HEK293 (cell line): ENCODE measurements at regions not wholly inside any gene's neighbourhood (a gene's known extent, or its start where the extent isn't known, plus 50 kb on each side); places are given as distances from the start of the nearest gene placed in this dataset.

Experiments
- EGR2 ChIP-seq: fragments of 450-650 bp; formaldehyde crosslinking; IDR thresholded peaks from 2 replicates; pipeline ENCODE4 v1.5.1; 2016; ENCODE audit warnings: low read depth, missing biosample characterization, missing genetic modification characterization
- GLI2 ChIP-seq: fragments of 450-650 bp; formaldehyde crosslinking; IDR thresholded peaks from 2 replicates; pipeline ENCODE4; 2017; ENCODE audit warnings: missing biosample characterization, missing genetic modification characterization, low read depth, borderline replicate concordance
- HOXC10 ChIP-seq: sonication (generic); formaldehyde crosslinking; IDR thresholded peaks from 2 replicates; pipeline ENCODE4 v1.8.1; 2023; ENCODE audit warnings: mild to moderate bottlenecking, missing genetic modification reagents
- HOXD13 ChIP-seq: sonication (generic); formaldehyde crosslinking; IDR thresholded peaks from 2 replicates; pipeline ENCODE4 v1.8.0; 2022; ENCODE audit warnings: missing genetic modification reagents, borderline replicate concordance
- IKZF3 ChIP-seq: fragments of 450-650 bp; IDR thresholded peaks from 2 replicates; pipeline ENCODE4 v1.5.0; 2018; ENCODE audit warnings: missing biosample characterization, mild to moderate bottlenecking, missing genetic modification characterization, moderate library complexity
- KLF10 ChIP-seq: fragments of 450-650 bp; IDR thresholded peaks from 2 replicates; pipeline ENCODE4 v1.5.1; 2018; ENCODE audit warnings: missing biosample characterization, mild to moderate bottlenecking, missing genetic modification characterization
- MYNN ChIP-seq: fragments of 450-650 bp; formaldehyde crosslinking; IDR thresholded peaks from 2 replicates; pipeline ENCODE4 v1.5.1; 2016; ENCODE audit warnings: missing biosample characterization, missing genetic modification characterization, borderline replicate concordance
- PRDM10 ChIP-seq: fragments of 450-650 bp; formaldehyde crosslinking; IDR thresholded peaks from 2 replicates; pipeline ENCODE4 v1.5.1; 2016; ENCODE audit warnings: missing biosample characterization, missing genetic modification characterization
- ZBTB44 ChIP-seq: fragments of 450-650 bp; IDR thresholded peaks from 2 replicates; pipeline ENCODE4 v1.5.1; 2018; ENCODE audit warnings: missing biosample characterization, mild to moderate bottlenecking, missing genetic modification characterization
- ZBTB49 ChIP-seq: fragments of 450-650 bp; formaldehyde crosslinking; IDR thresholded peaks from 2 replicates; pipeline ENCODE4 v1.5.1; 2016; ENCODE audit warnings: missing biosample characterization, missing genetic modification characterization, low read depth
- ZBTB6 ChIP-seq: fragments of 450-650 bp; formaldehyde crosslinking; IDR thresholded peaks from 2 replicates; pipeline ENCODE4 v1.5.1; 2017; ENCODE audit warnings: missing biosample characterization, missing genetic modification characterization
- ZEB2 ChIP-seq: fragments of 450-650 bp; formaldehyde crosslinking; IDR thresholded peaks from 2 replicates; pipeline ENCODE4 v1.5.1; 2016; ENCODE audit warnings: missing biosample characterization, missing genetic modification characterization
- ZNF132 ChIP-seq: fragments of 450-650 bp; formaldehyde crosslinking; IDR thresholded peaks from 2 replicates; pipeline ENCODE4 v1.5.1; 2017; ENCODE audit warnings: missing biosample characterization, missing genetic modification characterization, borderline replicate concordance
- ZNF140 ChIP-seq: fragments of 450-650 bp; formaldehyde crosslinking; IDR thresholded peaks from 2 replicates; pipeline ENCODE4 v1.5.1; 2016; ENCODE audit warnings: missing biosample characterization, missing genetic modification characterization
- ZNF23 ChIP-seq: fragments of 450-650 bp; formaldehyde crosslinking; IDR thresholded peaks from 2 replicates; pipeline ENCODE4 v1.5.1; 2016; ENCODE audit warnings: missing biosample characterization, missing genetic modification characterization, borderline replicate concordance
- ZNF239 ChIP-seq: fragments of 450-650 bp; formaldehyde crosslinking; IDR thresholded peaks from 2 replicates; pipeline ENCODE4 v1.5.1; 2016; ENCODE audit warnings: missing biosample characterization, missing genetic modification characterization
- ZNF24 ChIP-seq: fragments of 450-650 bp; formaldehyde crosslinking; IDR thresholded peaks from 2 replicates; pipeline ENCODE4 v1.5.1; 2016; ENCODE audit warnings: missing biosample characterization, missing genetic modification characterization
- ZNF423 ChIP-seq: fragments of 450-650 bp; formaldehyde crosslinking; IDR thresholded peaks from 2 replicates; pipeline ENCODE4 v1.5.1; 2016; ENCODE audit warnings: missing biosample characterization, missing genetic modification characterization
- ZNF433 ChIP-seq: fragments of 450-650 bp; formaldehyde crosslinking; IDR thresholded peaks from 2 replicates; pipeline ENCODE4 v1.5.1; 2016; ENCODE audit warnings: missing biosample characterization, missing genetic modification characterization, low read depth
- ZNF488 ChIP-seq: fragments of 450-650 bp; formaldehyde crosslinking; IDR thresholded peaks from 2 replicates; pipeline ENCODE4 v1.5.1; 2016; ENCODE audit warnings: missing biosample characterization, missing genetic modification characterization
- ZNF514 ChIP-seq: fragments of 450-650 bp; formaldehyde crosslinking; IDR thresholded peaks from 2 replicates; pipeline ENCODE4 v1.5.1; 2016; ENCODE audit warnings: missing biosample characterization, missing genetic modification characterization
- ZNF548 ChIP-seq: fragments of 450-650 bp; formaldehyde crosslinking; IDR thresholded peaks from 2 replicates; pipeline ENCODE4 v1.5.1; 2016; ENCODE audit warnings: missing biosample characterization, missing genetic modification characterization
- ZNF600 ChIP-seq: fragments of 450-650 bp; formaldehyde crosslinking; IDR thresholded peaks from 2 replicates; pipeline ENCODE4 v1.5.1; 2016; ENCODE audit warnings: missing biosample characterization, missing genetic modification characterization
- ZNF623 ChIP-seq: fragments of 450-650 bp; formaldehyde crosslinking; IDR thresholded peaks from 2 replicates; pipeline ENCODE4 v1.5.1; 2016; ENCODE audit warnings: missing biosample characterization, missing genetic modification characterization
- ZNF701 ChIP-seq: fragments of 450-650 bp; formaldehyde crosslinking; IDR thresholded peaks from 2 replicates; pipeline ENCODE4 v1.5.1; 2016; ENCODE audit warnings: missing biosample characterization, missing genetic modification characterization
- ZNF843 ChIP-seq: fragments of 450-650 bp; formaldehyde crosslinking; IDR thresholded peaks from 2 replicates; pipeline ENCODE4 v1.5.1; 2016; ENCODE audit warnings: missing biosample characterization, missing genetic modification characterization

GRCh38 chr12:92034858-92035401, 110.7 kb downstream of the BTG1 start (continued):
- TF ChIP-seq ZNF132 (tag by site-specific recombination) (no peak), ZBTB44 (tag by site-specific recombination) (peak; percentile 99), ZNF423 (tag by site-specific recombination) (no peak), KLF10 (no peak), EGR2 (no peak), ZNF701 (no peak), PRDM10 (peak; percentile 55; the same call in 1 of the 2 replicates), ZBTB6 (no peak), ZNF239 (tag by site-specific recombination) (no peak), ZNF623 (tag by site-specific recombination) (no peak), HOXC10 (CRISPR knock-in tag) (no peak), ZNF433 (tag by site-specific recombination) (no peak), ZNF140 (tag by site-specific recombination) (no peak), ZNF600 (tag by site-specific recombination) (no peak), ZEB2 (tag by site-specific recombination) (peak; percentile 65; the same call in 1 of the 2 replicates), ZNF23 (tag by site-specific recombination) (no peak), HOXD13 (CRISPR knock-in tag) (no peak), ZNF548 (no peak), IKZF3 (tag by site-specific recombination) (no peak), ZNF24 (tag by site-specific recombination) (0 out of 2 replicates have a peak, but pooled peaks have one; percentile 26), GLI2 (tag by site-specific recombination) (no peak), ZNF488 (no peak), MYNN (tag by site-specific recombination) (no peak), ZNF514 (no peak), ZBTB49 (tag by site-specific recombination) (no peak), ZNF843 (tag by site-specific recombination) (peak; percentile 55)
